ENCODE measurements at regions not wholly inside any gene's neighbourhood (a gene's known extent, or its start where the extent isn't known, plus 50 kb on each side); places are given as distances from the start of the nearest gene placed in this dataset.

DNA sequence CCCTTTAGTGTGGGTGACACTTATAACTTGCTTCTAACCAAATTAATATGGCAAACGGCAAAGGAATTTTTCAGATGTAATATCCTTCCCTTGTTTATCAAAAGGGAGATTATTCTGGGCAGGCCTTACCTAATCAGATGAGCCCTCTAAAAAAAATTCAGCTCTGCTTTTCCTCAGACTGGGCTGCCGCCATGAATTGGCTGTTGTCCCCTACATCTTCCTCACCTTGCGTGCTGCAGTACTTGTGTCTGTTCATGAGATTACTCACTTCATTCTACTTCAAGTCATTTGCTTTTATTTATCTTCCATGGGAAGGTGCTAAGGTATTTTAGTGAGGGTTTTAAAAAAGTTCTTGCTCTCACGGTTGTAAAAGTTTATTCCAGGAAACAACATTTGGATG, 705.5 kb downstream of the KCNT2 start:
- TF ChIP-seq SIN3A (IDR thresholded peaks at IDR 0.05; ENCODE audit: borderline replicate concordance, insufficient read depth, low read length) = no peak

DNA sequence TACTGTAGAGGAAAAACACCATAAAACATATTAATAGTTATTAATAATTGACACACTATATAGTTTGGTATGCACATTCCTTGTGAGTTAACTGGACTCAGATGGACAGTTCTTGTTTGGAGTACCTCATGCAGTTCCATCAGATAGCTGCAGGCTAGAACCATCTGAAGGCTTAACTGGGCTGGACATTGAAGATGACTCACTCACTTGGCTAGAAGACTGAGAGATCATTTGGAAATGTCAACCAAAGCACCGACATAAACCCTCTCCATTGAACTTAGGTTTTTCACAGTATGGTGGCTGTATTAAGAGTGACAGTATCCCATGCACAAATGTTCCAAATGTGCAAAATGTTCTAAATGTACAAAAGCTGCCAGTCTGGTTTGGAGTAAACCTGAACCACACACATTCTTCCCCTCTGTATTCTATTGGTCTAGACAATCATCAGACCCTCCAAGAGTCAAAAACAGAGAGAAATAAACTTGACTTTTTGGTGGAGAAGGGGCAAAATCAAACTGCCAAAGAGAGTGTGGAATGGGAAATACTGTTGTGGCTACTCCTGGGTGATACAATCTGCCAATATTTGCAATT, 708.4 kb downstream of the KCNT2 start:
- TF ChIP-seq FOXP2 (optimal IDR thresholded peaks at IDR 0.05; ENCODE audit: borderline replicate concordance, extremely low read depth, extremely low read length, insufficient read depth) (no peak), SIN3A (IDR thresholded peaks at IDR 0.05; ENCODE audit: borderline replicate concordance, insufficient read depth, low read length) (no peak), POLR2AphosphoS5 (IDR thresholded peaks at IDR 0.05; ENCODE audit: low read depth, low read length) (no peak), TAF1 (IDR thresholded peaks at IDR 0.05; ENCODE audit: borderline replicate concordance, insufficient read depth, low read length) (no peak)
- TF ChIP-seq, protein P1, sequence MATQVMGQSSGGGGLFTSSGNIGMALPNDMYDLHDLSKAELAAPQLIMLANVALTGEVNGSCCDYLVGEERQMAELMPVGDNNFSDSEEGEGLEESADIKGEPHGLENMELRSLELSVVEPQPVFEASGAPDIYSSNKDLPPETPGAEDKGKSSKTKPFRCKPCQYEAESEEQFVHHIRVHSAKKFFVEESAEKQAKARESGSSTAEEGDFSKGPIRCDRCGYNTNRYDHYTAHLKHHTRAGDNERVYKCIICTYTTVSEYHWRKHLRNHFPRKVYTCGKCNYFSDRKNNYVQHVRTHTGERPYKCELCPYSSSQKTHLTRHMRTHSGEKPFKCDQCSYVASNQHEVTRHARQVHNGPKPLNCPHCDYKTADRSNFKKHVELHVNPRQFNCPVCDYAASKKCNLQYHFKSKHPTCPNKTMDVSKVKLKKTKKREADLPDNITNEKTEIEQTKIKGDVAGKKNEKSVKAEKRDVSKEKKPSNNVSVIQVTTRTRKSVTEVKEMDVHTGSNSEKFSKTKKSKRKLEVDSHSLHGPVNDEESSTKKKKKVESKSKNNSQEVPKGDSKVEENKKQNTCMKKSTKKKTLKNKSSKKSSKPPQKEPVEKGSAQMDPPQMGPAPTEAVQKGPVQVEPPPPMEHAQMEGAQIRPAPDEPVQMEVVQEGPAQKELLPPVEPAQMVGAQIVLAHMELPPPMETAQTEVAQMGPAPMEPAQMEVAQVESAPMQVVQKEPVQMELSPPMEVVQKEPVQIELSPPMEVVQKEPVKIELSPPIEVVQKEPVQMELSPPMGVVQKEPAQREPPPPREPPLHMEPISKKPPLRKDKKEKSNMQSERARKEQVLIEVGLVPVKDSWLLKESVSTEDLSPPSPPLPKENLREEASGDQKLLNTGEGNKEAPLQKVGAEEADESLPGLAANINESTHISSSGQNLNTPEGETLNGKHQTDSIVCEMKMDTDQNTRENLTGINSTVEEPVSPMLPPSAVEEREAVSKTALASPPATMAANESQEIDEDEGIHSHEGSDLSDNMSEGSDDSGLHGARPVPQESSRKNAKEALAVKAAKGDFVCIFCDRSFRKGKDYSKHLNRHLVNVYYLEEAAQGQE (IDR thresholded peaks at IDR 0.05; ENCODE audit: insufficient read depth in 1 of 2, low read depth in 2 of 2, low read length in 2 of 2) = no peak

DNA sequence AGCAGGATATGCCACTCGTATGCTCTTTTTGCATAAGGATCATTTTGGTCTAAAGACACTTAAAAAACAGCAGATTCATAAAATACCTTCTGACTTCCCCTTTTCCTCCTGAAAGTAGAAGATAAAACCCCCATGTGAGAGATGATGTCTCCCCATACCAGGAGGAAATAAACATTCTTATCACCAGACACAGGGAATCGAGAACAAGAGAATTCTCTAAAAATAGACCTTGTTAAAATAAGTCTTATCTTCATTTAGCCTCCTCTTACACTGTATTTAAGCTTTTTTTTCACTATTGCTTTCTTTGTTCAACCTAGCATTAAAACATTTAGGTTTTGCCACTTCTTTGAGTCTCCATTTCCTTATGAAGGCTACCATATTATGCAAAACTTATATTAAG, 709.3 kb downstream of the KCNT2 start:
- TF ChIP-seq SIN3A (IDR thresholded peaks at IDR 0.05; ENCODE audit: borderline replicate concordance, insufficient read depth, low read length) = no peak
- TF ChIP-seq FOXP2 (optimal IDR thresholded peaks at IDR 0.05; ENCODE audit: borderline replicate concordance, extremely low read depth, extremely low read length, insufficient read depth) = no peak
- no peak for TF ChIP-seq TAF1 (IDR thresholded peaks at IDR 0.05; ENCODE audit: borderline replicate concordance, insufficient read depth, low read length)
- TF ChIP-seq, protein P1 (IDR thresholded peaks at IDR 0.05; ENCODE audit: insufficient read depth in 1 of 2, low read depth in 2 of 2, low read length in 2 of 2) = no peak
- no peak for TF ChIP-seq POLR2AphosphoS5 (IDR thresholded peaks at IDR 0.05; ENCODE audit: low read depth, low read length)

DNA sequence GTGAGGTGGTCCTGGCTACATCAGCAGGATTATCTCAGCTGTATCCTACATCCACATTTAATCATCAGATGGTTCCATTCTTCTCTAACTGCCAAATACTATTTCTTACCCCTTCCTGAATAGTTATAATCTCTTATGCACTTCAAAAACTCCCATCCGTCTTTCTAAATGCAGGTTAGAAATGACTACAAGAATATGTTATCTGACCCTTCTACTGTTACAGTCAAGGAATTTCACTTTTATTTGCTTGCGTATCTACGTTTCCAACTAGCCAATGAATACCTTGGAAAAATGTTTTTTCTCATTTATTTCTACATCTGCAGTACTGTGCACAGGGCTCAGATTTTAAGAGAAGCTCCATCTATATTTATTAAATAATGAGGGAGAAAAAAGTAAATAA, 709.9 kb downstream of the KCNT2 start:
- TF ChIP-seq SIN3A (IDR thresholded peaks at IDR 0.05; ENCODE audit: borderline replicate concordance, insufficient read depth, low read length) = no peak
- TF ChIP-seq, protein P1 (IDR thresholded peaks at IDR 0.05; ENCODE audit: insufficient read depth in 1 of 2, low read depth in 2 of 2, low read length in 2 of 2) = no peak
- no peak for TF ChIP-seq POLR2AphosphoS5 (IDR thresholded peaks at IDR 0.05; ENCODE audit: low read depth, low read length)
- TF ChIP-seq TAF1 (IDR thresholded peaks at IDR 0.05; ENCODE audit: borderline replicate concordance, insufficient read depth, low read length) = no peak
- TF ChIP-seq FOXP2 (optimal IDR thresholded peaks at IDR 0.05; ENCODE audit: borderline replicate concordance, extremely low read depth, extremely low read length, insufficient read depth) = no peak

DNA sequence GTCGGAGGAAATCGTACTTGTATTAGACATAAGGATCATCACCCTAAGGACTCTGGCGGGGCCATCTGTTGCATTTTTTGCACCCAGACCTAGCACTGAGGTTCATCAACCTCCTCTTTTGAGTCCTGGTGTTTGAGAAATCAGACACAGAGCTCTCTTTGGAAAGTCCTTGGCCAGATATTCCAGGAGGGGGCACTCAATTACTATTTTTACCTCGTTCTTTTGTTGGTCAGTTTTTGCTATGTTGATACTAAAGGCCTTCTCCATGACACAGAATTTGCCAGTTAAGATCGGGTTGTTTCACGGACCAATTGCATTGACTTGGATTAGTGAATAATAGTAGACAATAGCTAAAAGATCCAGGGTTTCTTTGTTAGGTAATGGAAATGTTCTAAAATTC, 711.2 kb downstream of the KCNT2 start:
- TF ChIP-seq, protein P1 (IDR thresholded peaks at IDR 0.05; ENCODE audit: insufficient read depth in 1 of 2, low read depth in 2 of 2, low read length in 2 of 2) = no peak
- TF ChIP-seq POLR2AphosphoS5 (IDR thresholded peaks at IDR 0.05; ENCODE audit: low read depth, low read length) = no peak
- TF ChIP-seq SIN3A (IDR thresholded peaks at IDR 0.05; ENCODE audit: borderline replicate concordance, insufficient read depth, low read length) = no peak
- no peak for TF ChIP-seq FOXP2 (optimal IDR thresholded peaks at IDR 0.05; ENCODE audit: borderline replicate concordance, extremely low read depth, extremely low read length, insufficient read depth)
- TF ChIP-seq TAF1 (IDR thresholded peaks at IDR 0.05; ENCODE audit: borderline replicate concordance, insufficient read depth, low read length) = no peak
